WTC11 (cell line): ENCODE measurements at regions not wholly inside any gene's neighbourhood (a gene's known extent, or its start where the extent isn't known, plus 50 kb on each side); places are given as distances from the start of the nearest gene placed in this dataset.

Source experiments
- ATAC-seq: fragments of 200-7000 bp; cut with Tn5 transposase; 2 replicates; pipeline ENCODE4 v1.10.0; 2021; ENCODE audit warnings: mild to moderate bottlenecking, moderate library complexity
- CTCF ChIA-PET: fragments of 300-600 bp; sonication (Branson Sonifier 250); formaldehyde crosslinking; loops from one replicate; lab custom pipeline; 2021; ENCODE audit warnings: antibody characterized with exemption; lab: Charles Lee
- POLR2A ChIA-PET: fragments of 350-600 bp; sonication (Branson Sonifier 250); formaldehyde crosslinking; loops from one replicate; lab custom pipeline; 2021; ENCODE audit warnings: antibody characterized with exemption; lab: Charles Lee
- DNase-seq: peaks from one replicate; pipeline ENCODE4 v3.0.0; 2021; ENCODE audit warnings: low spot score
- H3K27ac Mint-ChIP-seq: 2 replicates; pipeline ENCODE4 v1.8.0; 2021; ENCODE audit warnings: mixed read lengths
- H3K27me3 Mint-ChIP-seq: 2 replicates; pipeline ENCODE4 v1.8.0; 2021; ENCODE audit warnings: low read depth, mild to moderate bottlenecking, moderate library complexity, mixed read lengths
- H3K36me3 Mint-ChIP-seq: 2 replicates; pipeline ENCODE4 v1.8.0; 2021; ENCODE audit warnings: mixed read lengths
- H3K4me1 Mint-ChIP-seq: 2 replicates; pipeline ENCODE4 v1.8.0; 2022; ENCODE audit warnings: mixed read lengths
- H3K4me3 Mint-ChIP-seq: 2 replicates; pipeline ENCODE4 v1.8.0; 2021; ENCODE audit warnings: mild to moderate bottlenecking, moderate library complexity, mixed read lengths
- H3K9me3 Mint-ChIP-seq: 2 replicates; pipeline ENCODE4 v1.8.0; 2021; ENCODE audit warnings: mixed read lengths
- AR ChIP-seq: fragments of 250-450 bp; sonication (Bioruptor Pico); IDR thresholded peaks from 2 replicates; pipeline ENCODE4 v1.9.0; 2021; ENCODE audit warnings: mild to moderate bottlenecking
- ATF1 ChIP-seq: sonication (generic); formaldehyde crosslinking; IDR thresholded peaks from 2 replicates; pipeline ENCODE4 v1.8.1; 2023; ENCODE audit warnings: mild to moderate bottlenecking, moderate library complexity, missing genetic modification reagents
- E2F1 ChIP-seq: sonication (generic); formaldehyde crosslinking; IDR thresholded peaks from 2 replicates; pipeline ENCODE4 v1.8.0; 2022; ENCODE audit warnings: mild to moderate bottlenecking, missing genetic modification reagents
- ELF4 ChIP-seq: sonication (generic); formaldehyde crosslinking; IDR thresholded peaks from 2 replicates; pipeline ENCODE4 v1.8.1; 2022; ENCODE audit warnings: low read depth, mild to moderate bottlenecking, moderate library complexity, missing genetic modification reagents
- ESRRA ChIP-seq: sonication (generic); formaldehyde crosslinking; IDR thresholded peaks from 2 replicates; pipeline ENCODE4 v1.8.1; 2022; ENCODE audit warnings: mild to moderate bottlenecking, missing genetic modification reagents, borderline replicate concordance
- GABPB1 ChIP-seq: sonication (generic); formaldehyde crosslinking; IDR thresholded peaks from 2 replicates; pipeline ENCODE4 v1.8.1; 2023; ENCODE audit warnings: mild to moderate bottlenecking, missing genetic modification reagents
- GRHL2 ChIP-seq: fragments of 250-450 bp; sonication (Bioruptor Pico); IDR thresholded peaks from 2 replicates; pipeline ENCODE4 v1.8.0; 2022; ENCODE audit warnings: mild to moderate bottlenecking, moderate library complexity; ENCODE audit not compliant: insufficient replicate concordance, severe bottlenecking
- HMGA2 ChIP-seq: fragments of 250-450 bp; sonication (Bioruptor Pico); IDR thresholded peaks from 2 replicates; pipeline ENCODE4 v1.4.0; 2021; ENCODE audit warnings: mild to moderate bottlenecking, moderate library complexity
- RELA ChIP-seq: sonication (generic); formaldehyde crosslinking; IDR thresholded peaks from 2 replicates; pipeline ENCODE4 v1.8.1; 2022; ENCODE audit warnings: missing genetic modification reagents, mild to moderate bottlenecking, borderline replicate concordance
- RORB ChIP-seq: fragments of 250-450 bp; sonication (Bioruptor Pico); IDR thresholded peaks from 2 replicates; pipeline ENCODE4 v1.9.0; 2021; ENCODE audit warnings: mild to moderate bottlenecking
- SMAD3 ChIP-seq: sonication (generic); formaldehyde crosslinking; IDR thresholded peaks from 2 replicates; pipeline ENCODE4 v1.8.0; 2022; ENCODE audit warnings: missing genetic modification reagents, mild to moderate bottlenecking, borderline replicate concordance
- ZNF121 ChIP-seq: sonication (generic); formaldehyde crosslinking; IDR thresholded peaks from 2 replicates; pipeline ENCODE4 v1.8.0; 2023; ENCODE audit warnings: missing genetic modification reagents
- ZNF232 ChIP-seq: sonication (generic); formaldehyde crosslinking; IDR thresholded peaks from 2 replicates; pipeline ENCODE4 v1.8.0; 2022; ENCODE audit warnings: mild to moderate bottlenecking, missing genetic modification reagents
- ZNF512 ChIP-seq: sonication (generic); formaldehyde crosslinking; IDR thresholded peaks from 2 replicates; pipeline ENCODE4 v1.8.1; 2022; ENCODE audit warnings: missing genetic modification reagents, borderline replicate concordance
- TF ChIP-seq, protein P1 (sequence below): fragments of 250-450 bp; sonication (Bioruptor Pico); IDR thresholded peaks from 2 replicates; pipeline ENCODE4 v1.8.0; 2021; ENCODE audit warnings: mild to moderate bottlenecking
- TF ChIP-seq, protein P2 (sequence below): sonication (generic); formaldehyde crosslinking; IDR thresholded peaks from 2 replicates; pipeline ENCODE4 v1.8.1; 2023; ENCODE audit warnings: mild to moderate bottlenecking, missing genetic modification reagents, moderate library complexity
- TF ChIP-seq, protein P3 (sequence below): sonication (generic); formaldehyde crosslinking; IDR thresholded peaks from 2 replicates; pipeline ENCODE4 v1.8.1; 2023; ENCODE audit warnings: mild to moderate bottlenecking, missing genetic modification reagents

DNA sequence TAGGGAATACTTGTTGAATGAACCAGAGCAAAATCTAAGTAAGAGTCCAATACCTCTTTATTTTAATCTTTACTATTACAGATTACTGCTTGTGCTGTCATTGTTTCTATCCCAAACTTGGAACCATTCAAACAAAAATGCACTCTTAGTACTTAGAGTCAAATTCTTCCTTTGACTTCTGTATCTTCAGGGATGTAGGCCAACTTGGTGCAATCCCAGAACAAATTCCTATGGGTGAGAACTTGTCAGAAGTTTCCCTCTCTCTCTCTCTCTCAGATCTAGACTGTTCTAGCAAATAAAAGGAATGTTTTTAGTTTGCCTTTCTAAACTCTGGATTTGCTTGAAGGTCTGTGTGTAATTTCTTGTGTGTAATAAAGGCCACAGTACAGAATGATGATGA is 329.0 kb upstream of the TMTC4 start:
- no peak overlapping the region for H3K27ac Mint-ChIP-seq
- TF ChIP-seq GRHL2 = no peak
- TF ChIP-seq, protein P1, sequence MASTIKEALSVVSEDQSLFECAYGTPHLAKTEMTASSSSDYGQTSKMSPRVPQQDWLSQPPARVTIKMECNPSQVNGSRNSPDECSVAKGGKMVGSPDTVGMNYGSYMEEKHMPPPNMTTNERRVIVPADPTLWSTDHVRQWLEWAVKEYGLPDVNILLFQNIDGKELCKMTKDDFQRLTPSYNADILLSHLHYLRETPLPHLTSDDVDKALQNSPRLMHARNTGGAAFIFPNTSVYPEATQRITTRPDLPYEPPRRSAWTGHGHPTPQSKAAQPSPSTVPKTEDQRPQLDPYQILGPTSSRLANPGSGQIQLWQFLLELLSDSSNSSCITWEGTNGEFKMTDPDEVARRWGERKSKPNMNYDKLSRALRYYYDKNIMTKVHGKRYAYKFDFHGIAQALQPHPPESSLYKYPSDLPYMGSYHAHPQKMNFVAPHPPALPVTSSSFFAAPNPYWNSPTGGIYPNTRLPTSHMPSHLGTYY (CRISPR knock-in tag) = no peak
- no peak for TF ChIP-seq ATF1 (CRISPR knock-in tag)
- TF ChIP-seq ZNF232 (CRISPR knock-in tag) = no peak
- TF ChIP-seq, all 79 proteins: peak for 0
- Mint-ChIP-seq H3K4me3 (no peak overlapping the region), H3K36me3 (peaks cover 10% of the 10 kb centered on the region), H3K27me3 (no peaks in the 10 kb centered on the region; the same call in 1 of the 2 replicates), H3K9me3 (peaks cover 21% of the 10 kb centered on the region), H3K4me1 (peaks cover 29% of the 10 kb centered on the region)
- no peak for ATAC-seq
- DNase-seq = no peak
- POLR2A ChIA-PET = no interaction called here
- CTCF ChIA-PET = no interaction called here

DNA sequence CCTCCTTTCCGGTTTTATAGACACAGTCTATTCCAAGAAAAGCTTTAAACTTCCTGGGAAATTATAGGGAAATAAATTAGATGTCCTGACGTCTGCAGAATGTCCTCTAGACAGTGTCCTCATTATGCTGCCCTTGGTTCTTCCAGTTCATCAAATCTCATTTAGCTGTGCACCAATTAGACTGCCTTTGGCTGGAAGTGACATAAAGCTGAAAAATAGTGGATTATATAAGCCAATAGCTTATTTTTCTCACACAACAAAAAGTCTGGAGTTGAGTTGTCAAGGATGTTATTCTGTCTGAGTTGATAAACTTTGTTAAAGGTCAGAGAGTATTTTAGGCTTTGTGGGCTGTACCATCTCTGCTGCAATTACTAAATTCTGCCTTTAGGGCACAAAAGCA is 314.8 kb upstream of the TMTC4 start:
- TF ChIP-seq RORB (no peak), ZNF512 (CRISPR knock-in tag) (no peak), E2F1 (CRISPR knock-in tag) (no peak), ZNF121 (CRISPR knock-in tag) (no peak), SMAD3 (no peak), HMGA2 (CRISPR knock-in tag) (no peak), GABPB1 (CRISPR knock-in tag) (no peak), ELF4 (no peak), AR (CRISPR knock-in tag) (no peak), ESRRA (CRISPR knock-in tag) (no peak), RELA (CRISPR knock-in tag) (no peak)
- TF ChIP-seq, protein P2, sequence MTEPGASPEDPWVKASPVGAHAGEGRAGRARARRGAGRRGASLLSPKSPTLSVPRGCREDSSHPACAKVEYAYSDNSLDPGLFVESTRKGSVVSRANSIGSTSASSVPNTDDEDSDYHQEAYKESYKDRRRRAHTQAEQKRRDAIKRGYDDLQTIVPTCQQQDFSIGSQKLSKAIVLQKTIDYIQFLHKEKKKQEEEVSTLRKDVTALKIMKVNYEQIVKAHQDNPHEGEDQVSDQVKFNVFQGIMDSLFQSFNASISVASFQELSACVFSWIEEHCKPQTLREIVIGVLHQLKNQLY (CRISPR knock-in tag) = no peak
- TF ChIP-seq, protein P3, sequence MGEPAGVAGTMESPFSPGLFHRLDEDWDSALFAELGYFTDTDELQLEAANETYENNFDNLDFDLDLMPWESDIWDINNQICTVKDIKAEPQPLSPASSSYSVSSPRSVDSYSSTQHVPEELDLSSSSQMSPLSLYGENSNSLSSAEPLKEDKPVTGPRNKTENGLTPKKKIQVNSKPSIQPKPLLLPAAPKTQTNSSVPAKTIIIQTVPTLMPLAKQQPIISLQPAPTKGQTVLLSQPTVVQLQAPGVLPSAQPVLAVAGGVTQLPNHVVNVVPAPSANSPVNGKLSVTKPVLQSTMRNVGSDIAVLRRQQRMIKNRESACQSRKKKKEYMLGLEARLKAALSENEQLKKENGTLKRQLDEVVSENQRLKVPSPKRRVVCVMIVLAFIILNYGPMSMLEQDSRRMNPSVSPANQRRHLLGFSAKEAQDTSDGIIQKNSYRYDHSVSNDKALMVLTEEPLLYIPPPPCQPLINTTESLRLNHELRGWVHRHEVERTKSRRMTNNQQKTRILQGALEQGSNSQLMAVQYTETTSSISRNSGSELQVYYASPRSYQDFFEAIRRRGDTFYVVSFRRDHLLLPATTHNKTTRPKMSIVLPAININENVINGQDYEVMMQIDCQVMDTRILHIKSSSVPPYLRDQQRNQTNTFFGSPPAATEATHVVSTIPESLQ (CRISPR knock-in tag) = no peak
- peaks cover 4% of the 10 kb centered on the region; the same call in 1 of the 2 replicates for H3K27me3 Mint-ChIP-seq
- H3K9me3 Mint-ChIP-seq = peaks cover 40% of the 10 kb centered on the region
- H3K4me1 Mint-ChIP-seq = peaks cover 22% of the 10 kb centered on the region
- ChIA-PET CTCF (interaction anchor here (0.6 to 1.6 kb wide), 3 partner anchors 9 to 138 kb away, joined by 3 to 4 read pairs (median 3); no protein-coding TSS in a partner anchor), POLR2A (interaction anchor here (0.6 kb wide), 1 partner anchor 159 kb away, joined by 3 read pairs; no protein-coding TSS in a partner anchor)
- H3K27ac Mint-ChIP-seq = no peak overlapping the region
- no peak overlapping the region for H3K4me3 Mint-ChIP-seq
- ATAC-seq (no peak), DNase-seq (no peak)
- peaks cover 27% of the 10 kb centered on the region for H3K36me3 Mint-ChIP-seq
